ENCODE measurements at regions not wholly inside any gene's neighbourhood (a gene's known extent, or its start where the extent isn't known, plus 50 kb on each side); places are given as distances from the start of the nearest gene placed in this dataset.
A peak's percentile ranks its signal among the peaks of the same experiment; 100 is the strongest.

DNA sequence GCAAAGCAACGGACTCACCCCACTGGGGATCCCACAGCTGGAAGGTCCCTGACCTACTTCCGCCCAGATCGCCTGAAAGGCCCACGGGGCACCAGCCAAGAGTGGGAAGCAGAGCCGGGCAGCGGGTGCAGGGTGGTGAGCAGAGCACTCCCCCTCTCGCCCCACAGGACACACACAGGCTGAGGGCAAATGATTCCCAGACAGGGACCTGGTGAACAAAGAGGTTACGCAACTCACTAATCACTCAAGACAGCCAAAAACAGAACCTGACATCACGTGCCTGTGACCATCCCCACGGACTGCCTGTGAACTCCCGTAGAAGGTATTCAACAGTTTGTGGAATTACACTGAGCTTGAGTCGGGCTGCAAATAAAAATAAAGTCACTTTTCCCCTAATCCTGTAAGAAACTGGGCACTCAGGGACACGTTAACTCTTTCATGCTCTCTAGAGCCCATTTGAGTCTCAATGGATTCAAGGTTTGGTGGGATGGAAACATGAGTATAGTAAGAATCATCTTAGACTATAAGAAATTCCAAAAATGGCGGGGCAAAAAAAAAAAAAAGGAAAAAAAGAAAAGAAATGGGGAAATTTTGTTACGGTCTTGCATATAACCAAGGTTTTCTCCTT lies 396.1 kb downstream of the SOX9 start:
- no peaks in the 10 kb centered on the region for H3K9me3 ChIP-seq
- H3K36me3 Mint-ChIP-seq (ENCODE audit: insufficient read depth, unreplicated experiment), result no peaks in the 10 kb centered on the region
- no peak overlapping the region for H3K4me3 ChIP-seq (ENCODE audit: low read depth, low read length)
- H3K4me3 Mint-ChIP-seq (ENCODE audit: unreplicated experiment), result no peak overlapping the region
- ChIA-PET CTCF (no interaction called here), POLR2A (interaction anchor here (0.5 kb wide), 1 partner anchor 8 kb away, joined by 3 read pairs; no protein-coding TSS in a partner anchor)
- no peaks in the 10 kb centered on the region for H3K27me3 Mint-ChIP-seq (ENCODE audit: insufficient read depth, unreplicated experiment)
- no peaks in the 10 kb centered on the region for H3K9me3 Mint-ChIP-seq (ENCODE audit: unreplicated experiment)
- intact Hi-C loops (cut with micrococcal nuclease; ENCODE audit: unreplicated experiment), result loop anchor here (5.0 kb wide), 1 partner anchor 395 kb away; the partner anchor contains the start of gene SOX9
- peaks cover 17% of the 10 kb centered on the region for H3K4me1 Mint-ChIP-seq (ENCODE audit: low read depth, unreplicated experiment)
- no peak overlapping the region for H3K27ac Mint-ChIP-seq (ENCODE audit: unreplicated experiment)
- no peaks in the 10 kb centered on the region for H3K27me3 ChIP-seq (replicated peaks; ENCODE audit: control insufficient read depth, insufficient read depth, low read length)
- peaks cover 39% of the 10 kb centered on the region for H3K4me1 ChIP-seq
- BruUV-seq (replicated peaks), result no TSS peak
- DNase-seq, result peak; percentile 30 to 52
- TF ChIP-seq CTCF (IDR thresholded peaks at IDR 0.05; ENCODE audit: insufficient read depth in 1 of 2, low read depth in 1 of 2, low read length in 1 of 2, severe bottlenecking in 1 of 2, unreplicated experiment in 1 of 2), result no peak
- H3K36me3 ChIP-seq (ENCODE audit: control insufficient read depth, insufficient read depth, low read length), result no peaks in the 10 kb centered on the region

- Histone ChIP-seq H3K36me3 (ENCODE audit: control insufficient read depth, insufficient read depth, low read length) (no peaks in the 10 kb centered on the region), H3K4me3 (ENCODE audit: low read depth, low read length) (no peak overlapping the region), H3K4me1 (peaks cover 39% of the 10 kb centered on the region), H3K27me3 (replicated peaks; ENCODE audit: control insufficient read depth, insufficient read depth, low read length) (no peaks in the 10 kb centered on the region), H3K9me3 (no peaks in the 10 kb centered on the region)
- Mint-ChIP-seq H3K4me3 (ENCODE audit: unreplicated experiment) (peak overlapping the region; percentile 12), H3K27me3 (ENCODE audit: insufficient read depth, unreplicated experiment) (no peaks in the 10 kb centered on the region), H3K4me1 (ENCODE audit: low read depth, unreplicated experiment) (peaks cover 16% of the 10 kb centered on the region), H3K36me3 (ENCODE audit: insufficient read depth, unreplicated experiment) (no peaks in the 10 kb centered on the region), H3K27ac (ENCODE audit: unreplicated experiment) (no peak overlapping the region), H3K9me3 (ENCODE audit: unreplicated experiment) (no peaks in the 10 kb centered on the region)
- TF ChIP-seq CTCF (IDR thresholded peaks at IDR 0.05; ENCODE audit: insufficient read depth in 1 of 2, low read depth in 1 of 2, low read length in 1 of 2, severe bottlenecking in 1 of 2, unreplicated experiment in 1 of 2), result no peak
- intact Hi-C loops (cut with micrococcal nuclease; ENCODE audit: unreplicated experiment), result loop anchor here (5.0 kb wide), 1 partner anchor 395 kb away; the partner anchor contains the start of gene SOX9
- ChIA-PET POLR2A (no interaction called here), CTCF (no interaction called here)
- DNase-seq, result no peak
- no TSS peak for BruUV-seq (replicated peaks)
Observed at GRCh38 chr17:72517413-72518158, 396.8 kb downstream of the SOX9 start.

GRCh38 chr17:72518159-72518732 lies 397.4 kb downstream of the SOX9 start:
- no peak overlapping the region for H3K4me3 ChIP-seq (ENCODE audit: low read depth, low read length)
- DNase-seq, result no peak
- no peaks in the 10 kb centered on the region for H3K27me3 Mint-ChIP-seq (ENCODE audit: insufficient read depth, unreplicated experiment)
- peaks cover 39% of the 10 kb centered on the region for H3K4me1 ChIP-seq
- no peak overlapping the region for H3K27ac Mint-ChIP-seq (ENCODE audit: unreplicated experiment)
- intact Hi-C loops (cut with micrococcal nuclease; ENCODE audit: unreplicated experiment), result loop anchor here (5.0 kb wide), 1 partner anchor 396 kb away; the partner anchor contains the start of gene SOX9
- no peaks in the 10 kb centered on the region for H3K36me3 ChIP-seq (ENCODE audit: control insufficient read depth, insufficient read depth, low read length)
- TSS peak; percentile 79 for BruUV-seq (replicated peaks)
- no peaks in the 10 kb centered on the region for H3K9me3 ChIP-seq
- H3K9me3 Mint-ChIP-seq (ENCODE audit: unreplicated experiment), result no peaks in the 10 kb centered on the region
- POLR2A ChIA-PET, result interaction anchor here (1.2 kb wide), 1 partner anchor 397 kb away, joined by 9 read pairs; the partner anchor contains the start of gene SOX9
- CTCF ChIA-PET, result interaction anchor here (0.5 to 1.2 kb wide), 4 partner anchors 20 to 146 kb away, joined by 3 to 4 read pairs (median 3); no protein-coding TSS in a partner anchor
- peaks cover 16% of the 10 kb centered on the region for H3K4me1 Mint-ChIP-seq (ENCODE audit: low read depth, unreplicated experiment)
- no peaks in the 10 kb centered on the region for H3K36me3 Mint-ChIP-seq (ENCODE audit: insufficient read depth, unreplicated experiment)
- TF ChIP-seq CTCF (IDR thresholded peaks at IDR 0.05; ENCODE audit: insufficient read depth in 1 of 2, low read depth in 1 of 2, low read length in 1 of 2, severe bottlenecking in 1 of 2, unreplicated experiment in 1 of 2), result no peak
- no peaks in the 10 kb centered on the region for H3K27me3 ChIP-seq (replicated peaks; ENCODE audit: control insufficient read depth, insufficient read depth, low read length)
- H3K4me3 Mint-ChIP-seq (ENCODE audit: unreplicated experiment), result peak overlapping the region; percentile 61

Measured in Caco-2 (cell line).